Transverse colon (tissue), 4 donors: ENCODE measurements at regions not wholly inside any gene's neighbourhood (a gene's known extent, or its start where the extent isn't known, plus 50 kb on each side); places are given as distances from the start of the nearest gene placed in this dataset.
"Not testable (repeated sequence)": the region's sequence is repeated elsewhere in the genome, so short reads cannot be mapped to it uniquely, and the experiment has no call there.

Source experiments
- DNase-seq: peaks from one replicate; pipeline ENCODE4 v3.0.0-alpha.2; 2019
- H3K27ac ChIP-seq, 4 donors: fragments of 200-600 bp; sonication (generic); 2 replicates each; pipeline ENCODE4 v1.5.1; 2016 to 2018; ENCODE audit warnings: inconsistent platforms in 4 of 4
- H3K27me3 ChIP-seq: fragments of 200-600 bp; sonication (generic); 2 replicates; pipeline ENCODE4 v1.5.1; 2017; ENCODE audit warnings: inconsistent platforms
- H3K36me3 ChIP-seq, 4 donors: fragments of 200-600 bp; sonication (generic); 2 replicates each; pipeline ENCODE4 v1.5.1; 2017 to 2019; ENCODE audit warnings: inconsistent platforms in 4 of 4
- H3K4me1 ChIP-seq, 4 donors: fragments of 200-600 bp; sonication (generic); 2 replicates each; pipeline ENCODE4 v1.5.1; 2017 to 2020; ENCODE audit warnings: inconsistent platforms in 4 of 4
- H3K4me3 ChIP-seq, 4 donors: fragments of 200-600 bp; sonication (generic); 1 replicate in 1 of 4; 2 replicates in 3 of 4; pipeline versions ENCODE4 v1.5.1 to v1.6.1; 2017 to 2019; ENCODE audit warnings: inconsistent platforms in 4 of 4
- H3K9me3 ChIP-seq, 2 donors: fragments of 200-600 bp; sonication (generic); 2 replicates each; pipeline ENCODE4 v1.5.1; 2017 to 2019; ENCODE audit warnings: inconsistent platforms in 2 of 2
- CTCF ChIP-seq, 5 experiments: fragments of 200-600 bp in 3 of 5; fragments of 450-650 bp in 2 of 5; sonication (generic) in 3 of 5; IDR thresholded peaks; 1 replicate in 2 of 5; 2 replicates in 3 of 5; pipeline ENCODE4 v1.5.1; 2016 to 2017; ENCODE audit warnings: antibody characterized with exemption in 5 of 5, inconsistent platforms in 3 of 5, mild to moderate bottlenecking in 2 of 5, moderate library complexity in 1 of 5
- EP300 ChIP-seq: sonication (generic); formaldehyde crosslinking; IDR thresholded peaks from one replicate; pipeline ENCODE4 v1.6.1; 2017; ENCODE audit warnings: antibody characterized with exemption, low read depth
- POLR2A ChIP-seq: fragments of 450-650 bp; IDR thresholded peaks from one replicate; pipeline ENCODE4 v1.6.1; 2016; ENCODE audit warnings: antibody characterized with exemption, mild to moderate bottlenecking, moderate library complexity
- POLR2AphosphoS5 ChIP-seq, 3 donors: sonication (generic); formaldehyde crosslinking; IDR thresholded peaks; one replicate each; pipeline ENCODE4 v1.6.1; 2016; ENCODE audit warnings: antibody characterized with exemption in 3 of 3
- WGBS, 2 donors: methylation state at CpG; one replicate each; pipeline ENCODE4 v1.1.5; 2018; ENCODE audit warnings: low coverage in 1 of 2; 5-methylcytosine and 5-hydroxymethylcytosine counted together
- in situ Hi-C, 4 donors: fragments of 200-750 bp; cut with MboI; loops; one replicate each; pipeline versions ENCODE4 v1.15.0 to v1.15.1; 2017; ENCODE audit warnings: low sequenced_read_pairs in 3 of 4, low pct_ligation_motif_present in 1 of 4, low pct_unique_long_range_greater_than_20kb in 1 of 4
- intact Hi-C: fragments of 100-400 bp; cut with DNase I; formaldehyde crosslinking; loops from one replicate; pipeline ENCODE4 v1.15.1; 2023; ENCODE audit warnings: low total_unique reads

GRCh38 chr3:193140381-193140780 is 100.6 kb upstream of the PLAAT1 start:
- in situ Hi-C loops, result no loop called here
- TF ChIP-seq EP300, result no peak
- no peak for TF ChIP-seq CTCF (IDR thresholded peaks at IDR 0.05)
- no peak for TF ChIP-seq POLR2AphosphoS5 (IDR thresholded peaks at IDR 0.05)
- no peak for TF ChIP-seq POLR2A
- no peaks in the 10 kb centered on the region for H3K9me3 ChIP-seq
- no peaks in the 10 kb centered on the region for H3K4me1 ChIP-seq
- no peak overlapping the region for H3K27ac ChIP-seq
- DNase-seq, result no peak
- no peaks in the 10 kb centered on the region for H3K27me3 ChIP-seq
- H3K4me3 ChIP-seq, result no peak overlapping the region
- intact Hi-C loops, result no loop called here
- H3K36me3 ChIP-seq, result no peaks in the 10 kb centered on the region
- 81 to 100% methylated on average over 1 to 2 of the region's 2 CpGs for WGBS, 2 donors

- Histone ChIP-seq H3K4me3 (no peak overlapping the region), H3K4me1 (no peaks in the 10 kb centered on the region), H3K9me3 (no peaks in the 10 kb centered on the region), H3K36me3 (no peaks in the 10 kb centered on the region), H3K27ac (no peak overlapping the region), H3K27me3 (no peaks in the 10 kb centered on the region)
- intact Hi-C loops, result no loop called here
- no peak for DNase-seq
- TF ChIP-seq POLR2A (no peak), EP300 (no peak), POLR2AphosphoS5 (IDR thresholded peaks at IDR 0.05) (no peak), CTCF (IDR thresholded peaks at IDR 0.05) (no peak)
- in situ Hi-C loops, result no loop called here
- WGBS, 2 donors, result 85% methylated on average over 3 of the region's 3 CpGs; no CpG with 5 or more reads in 1 of the 2 donors
Measured at GRCh38 chr3:193145248-193145647, 95.8 kb upstream of the PLAAT1 start.

- intact Hi-C loops (no loop called here), in situ Hi-C loops (no loop called here)
- TF ChIP-seq POLR2A (no peak), CTCF (IDR thresholded peaks at IDR 0.05) (no peak), EP300 (no peak), POLR2AphosphoS5 (IDR thresholded peaks at IDR 0.05) (no peak)
- Histone ChIP-seq H3K4me3 (no peak overlapping the region), H3K36me3 (no peaks in the 10 kb centered on the region), H3K27me3 (no peaks in the 10 kb centered on the region), H3K9me3 (no peaks in the 10 kb centered on the region), H3K27ac (no peak overlapping the region), H3K4me1 (no peaks in the 10 kb centered on the region)
- WGBS, 2 donors, result 61% methylated on average over 2 to 5 of the region's 5 CpGs
- no peak for DNase-seq
Measured at GRCh38 chr3:193148688-193149473, 92.1 kb upstream of the PLAAT1 start.

- in situ Hi-C loops, result no loop called here
- no peaks in the 10 kb centered on the region for H3K4me1 ChIP-seq
- no peaks in the 10 kb centered on the region for H3K27me3 ChIP-seq
- intact Hi-C loops, result no loop called here
- TF ChIP-seq CTCF (IDR thresholded peaks at IDR 0.05) (no peak), POLR2AphosphoS5 (IDR thresholded peaks at IDR 0.05) (no peak), POLR2A (no peak), EP300 (no peak)
- WGBS, 2 donors, result 78 to 96% methylated on average over 2 of the region's 2 CpGs
- no peak overlapping the region for H3K4me3 ChIP-seq
- H3K27ac ChIP-seq, result no peak overlapping the region
- no peaks in the 10 kb centered on the region for H3K9me3 ChIP-seq
- no peak for DNase-seq
- H3K36me3 ChIP-seq, result no peaks in the 10 kb centered on the region
Measured at GRCh38 chr3:193149998-193150397, 91.0 kb upstream of the PLAAT1 start.

GRCh38 chr3:193155044-193155781 is 85.8 kb upstream of the PLAAT1 start:
- not testable (repeated sequence) for H3K9me3 ChIP-seq

More at GRCh38 chr3:193155044-193155781, 85.8 kb upstream of the PLAAT1 start:
- H3K4me1 ChIP-seq, DNase-seq, H3K36me3 ChIP-seq, H3K27ac ChIP-seq, in situ Hi-C loops, H3K27me3 ChIP-seq, H3K4me3 ChIP-seq, intact Hi-C loops: not testable (repeated sequence)
- WGBS, 2 donors, result 64 to 67% methylated on average over 3 of the region's 3 CpGs
